GM12878 (cell line): ENCODE measurements at regions not wholly inside any gene's neighbourhood (a gene's known extent, or its start where the extent isn't known, plus 50 kb on each side); places are given as distances from the start of the nearest gene placed in this dataset.

Experiments
- ATAC-seq: fragments of 200-7000 bp; cut with Tn5 transposase; 3 replicates; pipeline ENCODE4 v1.9.1; 2020; ENCODE audit warnings: mild to moderate bottlenecking, moderate library complexity
- BruUV-seq: library from RNA; stranded (reverse); fragments of 400-500 nt; replicated peaks from 2 replicates; lab custom pipeline; 2021; lab: Mats Ljungman, UMichigan
- CTCF ChIA-PET: fragments of 300-600 bp; sonication (Branson Sonifier 250); formaldehyde crosslinking; extraction: SDS; loops from one replicate; lab custom pipeline; 2021; ENCODE audit warnings: inconsistent platforms; lab: Yijun Ruan, JAX
- POLR2A ChIA-PET: fragments of 350-600 bp; formaldehyde crosslinking; extraction: SDS; loops from one replicate; lab custom pipeline; 2021; ENCODE audit warnings: inconsistent platforms; lab: Charles Lee
- RAD21 ChIA-PET: fragments of 300-600 bp; sonication (Branson Sonifier 250); formaldehyde crosslinking; loops from one replicate; lab custom pipeline; 2023; ENCODE audit warnings: antibody characterized with exemption; ENCODE audit not compliant: unreplicated experiment; lab: Charles Lee
- SMC1A ChIA-PET: fragments of 300-600 bp; sonication (Branson Sonifier 250); formaldehyde crosslinking; loops from one replicate; lab custom pipeline; 2023; ENCODE audit not compliant: unreplicated experiment, uncharacterized antibody; lab: Charles Lee
- DNase-seq: peaks from one replicate; pipeline ENCODE4 v3.0.0-alpha.2; 2011; ENCODE audit warnings: low read depth, low spot score
- FAIRE-seq: peaks from 3 replicates; lab custom pipeline; 2011; peaks lifted over from hg19 to GRCh38; lab: Jason Lieb, UNC
- H2AFZ ChIP-seq: 2 replicates; pipeline ENCODE4 v1.6.0; 2011; ENCODE audit warnings: low read depth, low read length, control low read depth; ENCODE audit not compliant: control insufficient read depth
- H3K27ac ChIP-seq: 2 replicates; pipeline ENCODE4 v1.5.1; 2011; ENCODE audit warnings: control low read depth; ENCODE audit not compliant: control insufficient read depth, insufficient read depth
- H3K27me3 ChIP-seq, 2 experiments: replicated peaks in 1 of 2; 2 replicates each; pipeline versions ENCODE4 v1.6.0 to v1.6.1; 2011; ENCODE audit warnings: low read length in 1 of 2; ENCODE audit not compliant: control insufficient read depth in 2 of 2, insufficient read depth in 2 of 2
- H3K36me3 ChIP-seq, 2 experiments: 2 replicates each; pipeline ENCODE4 v1.5.1; 2011; ENCODE audit warnings: low read length in 1 of 2; ENCODE audit not compliant: control insufficient read depth in 2 of 2, insufficient read depth in 2 of 2
- H3K4me1 ChIP-seq: 2 replicates; pipeline ENCODE4 v1.6.1; 2011; ENCODE audit warnings: mild to moderate bottlenecking, low read length, moderate library complexity, mixed read lengths; ENCODE audit not compliant: control insufficient read depth, insufficient read depth
- H3K4me2 ChIP-seq: 2 replicates; pipeline ENCODE4 v1.6.0; 2011; ENCODE audit warnings: control low read depth; ENCODE audit not compliant: control insufficient read depth, insufficient read depth
- H3K4me3 ChIP-seq: fragments of 200-600 bp; sonication (generic); 2 replicates; pipeline ENCODE4 v1.5.1; 2016
- H3K79me2 ChIP-seq: 2 replicates; pipeline ENCODE4 v1.6.0; 2011; ENCODE audit warnings: low read length; ENCODE audit not compliant: control insufficient read depth, insufficient read depth
- H3K9ac ChIP-seq: 2 replicates; pipeline ENCODE4 v1.8.0; 2011; ENCODE audit warnings: low read length, control low read depth, mixed read lengths; ENCODE audit not compliant: control insufficient read depth, insufficient read depth
- H3K9me3 ChIP-seq: replicated peaks from 3 replicates; pipeline ENCODE4 v1.5.1; 2011; ENCODE audit warnings: mild to moderate bottlenecking, low read length; ENCODE audit not compliant: control insufficient read depth, insufficient read depth
- H4K20me1 ChIP-seq: 2 replicates; pipeline ENCODE4 v1.6.0; 2011; ENCODE audit not compliant: control insufficient read depth, insufficient read depth
- CBX5 ChIP-seq: sonication (generic); IDR thresholded peaks from 2 replicates; pipeline ENCODE4 v1.6.1; 2016; ENCODE audit warnings: low read depth, moderate library complexity, mild to moderate bottlenecking, inconsistent platforms
- CHD2 ChIP-seq: IDR thresholded peaks from 2 replicates; pipeline ENCODE4 v1.6.1; 2011; ENCODE audit warnings: low read depth, low read length, improper control_type of control experiment, borderline replicate concordance
- CREM ChIP-seq: IDR thresholded peaks from 2 replicates; pipeline ENCODE4 v1.6.1; 2014; ENCODE audit warnings: antibody characterized with exemption, low read depth
- DPF2 ChIP-seq: fragments of 450-650 bp; IDR thresholded peaks from 2 replicates; pipeline ENCODE4 v1.6.1; 2017; ENCODE audit warnings: mild to moderate bottlenecking
- EP300 ChIP-seq, 2 experiments: fragments of 150-350 bp in 1 of 2; IDR thresholded peaks; 2 replicates each; pipeline ENCODE4 v1.6.1; 2011 to 2012; ENCODE audit warnings: low read depth in 2 of 2, low read length in 2 of 2, borderline replicate concordance in 1 of 2, improper control_type of control experiment in 1 of 2, inconsistent platforms in 1 of 2; ENCODE audit not compliant: control insufficient read depth in 1 of 2
- FOS ChIP-seq: IDR thresholded peaks from 3 replicates; pipeline ENCODE4 v1.6.1; 2011; ENCODE audit warnings: borderline replicate concordance; ENCODE audit not compliant: insufficient read length; ENCODE audit errors: extremely low read depth
- HDAC2 ChIP-seq: fragments of 200-600 bp; sonication (generic); IDR thresholded peaks from 2 replicates; pipeline ENCODE4 v1.6.1; 2017
- MEF2B ChIP-seq: fragments of 450-650 bp; IDR thresholded peaks from 2 replicates; pipeline ENCODE4 v1.6.1; 2018; ENCODE audit warnings: mild to moderate bottlenecking, moderate library complexity; ENCODE audit not compliant: partially characterized antibody, poor library complexity, severe bottlenecking
- MTA2 ChIP-seq: fragments of 450-650 bp; IDR thresholded peaks from 2 replicates; pipeline ENCODE4 v1.6.1; 2016; ENCODE audit warnings: low read depth, mild to moderate bottlenecking, moderate library complexity
- NR2C1 ChIP-seq: fragments of 450-650 bp; IDR thresholded peaks from 2 replicates; pipeline ENCODE4 v1.6.1; 2017; ENCODE audit warnings: antibody characterized with exemption, mild to moderate bottlenecking, moderate library complexity
- RB1 ChIP-seq: fragments of 450-650 bp; formaldehyde crosslinking; IDR thresholded peaks from 2 replicates; pipeline ENCODE4 v1.6.1; 2017; ENCODE audit warnings: mild to moderate bottlenecking, borderline replicate concordance
- RBBP5 ChIP-seq: fragments of 200-600 bp; sonication (generic); conservative IDR thresholded peaks from 2 replicates; pipeline ENCODE4 v1.6.1; 2016
- RFX5 ChIP-seq: IDR thresholded peaks from 2 replicates; pipeline ENCODE4 v1.6.1; 2011; ENCODE audit warnings: low read depth, low read length, improper control_type of control experiment
- STAT3 ChIP-seq: IDR thresholded peaks from 2 replicates; pipeline ENCODE4 v1.6.1; 2011; ENCODE audit warnings: low read depth, low read length, improper control_type of control experiment
- WRNIP1 ChIP-seq: IDR thresholded peaks from 2 replicates; pipeline ENCODE4 v1.6.1; 2011; ENCODE audit warnings: low read depth, low read length, improper control_type of control experiment, borderline replicate concordance
- ZNF274 ChIP-seq: IDR thresholded peaks from one replicate; pipeline ENCODE4 v1.8.0; 2011; ENCODE audit not compliant: insufficient read length, insufficient read depth
- ZNF384 ChIP-seq: IDR thresholded peaks from 2 replicates; pipeline ENCODE4 v1.6.1; 2012; ENCODE audit warnings: low read depth, mild to moderate bottlenecking, low read length, improper control_type of control experiment, borderline replicate concordance
- ZNF592 ChIP-seq: fragments of 450-650 bp; IDR thresholded peaks from 2 replicates; pipeline ENCODE4 v1.6.1; 2017; ENCODE audit warnings: mild to moderate bottlenecking, moderate library complexity
- ZNF687 ChIP-seq: fragments of 450-650 bp; IDR thresholded peaks from 2 replicates; pipeline ENCODE4 v1.6.1; 2017; ENCODE audit warnings: mild to moderate bottlenecking, moderate library complexity
- WGBS: methylation state at CpG from one replicate; pipeline ENCODE4 v1.1.6; 2016; ENCODE audit warnings: low lambda C conversion rate; ENCODE audit not compliant: insufficient replicate concordance, insufficient coverage; ENCODE audit errors: missing lambda C conversion rate; 5-methylcytosine and 5-hydroxymethylcytosine counted together
- in situ Hi-C: fragments of 300-500 bp; cut with MboI; formaldehyde crosslinking; loops from 9 replicates; pipeline ENCODE4 v1.14.3; 2018; ENCODE audit warnings: mixed read lengths
- intact Hi-C: fragments of 100-400 bp; cut with micrococcal nuclease; formaldehyde crosslinking; loops from one replicate; pipeline ENCODE4 v1.14.2; 2022; ENCODE audit not compliant: unreplicated experiment

GRCh38 chr10:128189176-128189575, 63.0 kb upstream of the MKI67 start:
- no TSS peak for BruUV-seq
- Histone ChIP-seq H3K27me3 (no peaks in the 10 kb centered on the region; a peak in 1 of 4 replicates), H3K9ac (no peak overlapping the region), H3K4me2 (no peak overlapping the region), H4K20me1 (no peaks in the 10 kb centered on the region), H3K4me3 (no peak overlapping the region), H3K27ac (no peak overlapping the region), H3K36me3 (no peaks in the 10 kb centered on the region), H3K4me1 (no peaks in the 10 kb centered on the region), H3K79me2 (no peaks in the 10 kb centered on the region), H3K9me3 (no peaks in the 10 kb centered on the region), H2AFZ (no peak overlapping the region)
- POLR2A ChIA-PET: no interaction called here
- FAIRE-seq (no peak), ATAC-seq (no peak), DNase-seq (no peak)
- TF ChIP-seq DPF2 (no peak), ZNF274 (no peak), STAT3 (no peak), CBX5 (no peak), RFX5 (no peak), WRNIP1 (no peak), ZNF384 (no peak), NR2C1 (no peak), RB1 (no peak), RBBP5 (no peak), ZNF687 (no peak), CHD2 (no peak), CREM (no peak), ZNF592 (no peak), EP300 (IDR thresholded peaks at IDR 0.05; ENCODE audit: borderline replicate concordance in 1 of 2, control insufficient read depth in 1 of 2, low read depth in 2 of 2, low read length in 2 of 2) (no peak), MTA2 (no peak), HDAC2 (no peak), FOS (no peak), MEF2B (no peak)
- RAD21 ChIA-PET: no interaction called here
- intact Hi-C loops (no loop called here), in situ Hi-C loops (no loop called here)
- CTCF ChIA-PET: no interaction called here
- WGBS: 54% methylated on average over 4 of the region's 4 CpGs
- SMC1A ChIA-PET: no interaction called here
